Prostate gland (tissue), 2 donors: ENCODE measurements at regions not wholly inside any gene's neighbourhood (a gene's known extent, or its start where the extent isn't known, plus 50 kb on each side); places are given as distances from the start of the nearest gene placed in this dataset.

ENCODE experiments used
- DNase-seq: peaks from one replicate; pipeline ENCODE4 v3.0.0-alpha.2; 2019; ENCODE audit warnings: low spot score
- H3K27ac ChIP-seq, 2 donors: fragments of 200-600 bp; sonication (generic); 2 replicates each; pipeline ENCODE4 v1.5.1; 2017 to 2019
- H3K27me3 ChIP-seq: fragments of 200-600 bp; sonication (generic); replicated peaks from 2 replicates; pipeline ENCODE4 v1.5.1; 2019; ENCODE audit not compliant: insufficient read depth
- H3K36me3 ChIP-seq, 2 donors: fragments of 200-600 bp; sonication (generic); 1 replicate in 1 of 2; 2 replicates in 1 of 2; pipeline versions ENCODE4 v1.5.1 to v1.8.1; 2017 to 2019
- H3K4me1 ChIP-seq: fragments of 200-600 bp; sonication (generic); replicated peaks from 2 replicates; pipeline ENCODE4 v1.5.1; 2019
- H3K4me3 ChIP-seq, 2 donors: fragments of 200-600 bp; sonication (generic); 2 replicates each; pipeline ENCODE4 v1.5.1; 2017 to 2019
- H3K9me3 ChIP-seq: fragments of 200-600 bp; sonication (generic); 2 replicates; pipeline ENCODE4 v1.5.1; 2017
- CTCF ChIP-seq, 4 experiments: fragments of 200-600 bp in 2 of 4; fragments of 450-650 bp in 2 of 4; sonication (generic) in 2 of 4; IDR thresholded peaks; 1 replicate in 3 of 4; 2 replicates in 1 of 4; pipeline ENCODE4 v1.5.1; 2016 to 2019; ENCODE audit warnings: antibody characterized with exemption in 4 of 4, mild to moderate bottlenecking in 2 of 4, moderate library complexity in 2 of 4
- POLR2A ChIP-seq: fragments of 450-650 bp; IDR thresholded peaks from one replicate; pipeline ENCODE4 v1.6.1; 2016; ENCODE audit warnings: antibody characterized with exemption, mild to moderate bottlenecking
- POLR2AphosphoS5 ChIP-seq: sonication (generic); formaldehyde crosslinking; IDR thresholded peaks from one replicate; pipeline ENCODE4 v1.6.1; 2017; ENCODE audit warnings: antibody characterized with exemption
- WGBS: methylation state at CpG from one replicate; pipeline ENCODE4 v1.1.5; 2018; 5-methylcytosine and 5-hydroxymethylcytosine counted together
- intact Hi-C: fragments of 100-400 bp; cut with DNase I; formaldehyde crosslinking; loops from one replicate; pipeline ENCODE4 v1.14.2; 2022

GRCh38 chr14:52202151-52202550 lies 65.3 kb upstream of the PTGDR start:
- H3K9me3 ChIP-seq = no peaks in the 10 kb centered on the region
- TF ChIP-seq POLR2AphosphoS5 = no peak
- no peaks in the 10 kb centered on the region for H3K27me3 ChIP-seq
- intact Hi-C loops = no loop called here
- H3K36me3 ChIP-seq = no peaks in the 10 kb centered on the region
- no peaks in the 10 kb centered on the region for H3K4me1 ChIP-seq
- H3K27ac ChIP-seq = no peak overlapping the region
- no peak for DNase-seq
- no peak overlapping the region for H3K4me3 ChIP-seq

- intact Hi-C loops = no loop called here
- DNase-seq = no peak
- Histone ChIP-seq H3K9me3 (no peaks in the 10 kb centered on the region), H3K36me3 (no peaks in the 10 kb centered on the region), H3K4me3 (no peak overlapping the region), H3K4me1 (no peaks in the 10 kb centered on the region), H3K27ac (no peak overlapping the region), H3K27me3 (no peaks in the 10 kb centered on the region)
- 92% methylated on average over 4 of the region's 4 CpGs for WGBS
- TF ChIP-seq POLR2A = no peak
- TF ChIP-seq CTCF (IDR thresholded peaks at IDR 0.05) = no peak
- TF ChIP-seq POLR2AphosphoS5 = no peak
Observed at GRCh38 chr14:52190337-52190931, 77.1 kb upstream of the PTGDR start.

GRCh38 chr14:52189325-52189724 lies 78.2 kb upstream of the PTGDR start:
- Histone ChIP-seq H3K27ac (no peak overlapping the region), H3K4me1 (no peaks in the 10 kb centered on the region), H3K27me3 (no peaks in the 10 kb centered on the region), H3K9me3 (no peaks in the 10 kb centered on the region), H3K36me3 (no peaks in the 10 kb centered on the region), H3K4me3 (no peak overlapping the region)
- DNase-seq = no peak
- TF ChIP-seq POLR2AphosphoS5 (no peak), POLR2A (no peak), CTCF (IDR thresholded peaks at IDR 0.05) (no peak)
- intact Hi-C loops = no loop called here
- WGBS = 57% methylated on average over 4 of the region's 4 CpGs

GRCh38 chr14:52188381-52188780 lies 79.1 kb upstream of the PTGDR start:
- intact Hi-C loops = no loop called here
- H3K27ac ChIP-seq = no peak overlapping the region
- H3K4me1 ChIP-seq = no peaks in the 10 kb centered on the region
- no peaks in the 10 kb centered on the region for H3K36me3 ChIP-seq
- no peak for DNase-seq
- no peak overlapping the region for H3K4me3 ChIP-seq
- H3K9me3 ChIP-seq = no peaks in the 10 kb centered on the region
- no peaks in the 10 kb centered on the region for H3K27me3 ChIP-seq
- no peak for TF ChIP-seq CTCF (IDR thresholded peaks at IDR 0.05)
- no peak for TF ChIP-seq POLR2A
- no peak for TF ChIP-seq POLR2AphosphoS5

- Histone ChIP-seq H3K27me3 (no peaks in the 10 kb centered on the region), H3K4me1 (no peaks in the 10 kb centered on the region), H3K36me3 (no peaks in the 10 kb centered on the region), H3K9me3 (no peaks in the 10 kb centered on the region), H3K4me3 (no peak overlapping the region), H3K27ac (no peak overlapping the region)
- intact Hi-C loops = no loop called here
- WGBS = 75% methylated on average over 3 of the region's 3 CpGs
- TF ChIP-seq POLR2A = no peak
- no peak for TF ChIP-seq POLR2AphosphoS5
- TF ChIP-seq CTCF (IDR thresholded peaks at IDR 0.05) = no peak
- no peak for DNase-seq
Observed at GRCh38 chr14:52185178-52185577, 82.3 kb upstream of the PTGDR start.
